CD4-positive, alpha-beta T cell (primary cell): ENCODE measurements at regions not wholly inside any gene's neighbourhood (a gene's known extent, or its start where the extent isn't known, plus 50 kb on each side); places are given as distances from the start of the nearest gene placed in this dataset.

Experiments
- ATAC-seq: fragments of 200-7000 bp; cut with Tn5 transposase; one replicate; pipeline ENCODE4 v1.10.0; 2022; ENCODE audit warnings: mild to moderate bottlenecking; ENCODE audit not compliant: poor library complexity
- CTCF ChIA-PET: fragments of 350-600 bp; sonication (Branson Sonifier 250); formaldehyde crosslinking; loops from one replicate; lab custom pipeline; 2021; ENCODE audit warnings: antibody characterized with exemption, inconsistent platforms; lab: Charles Lee
- POLR2A ChIA-PET: fragments of 350-600 bp; sonication (Branson Sonifier 250); formaldehyde crosslinking; loops from one replicate; lab custom pipeline; 2021; ENCODE audit warnings: antibody characterized with exemption, inconsistent platforms; lab: Charles Lee
- DNase-seq, 14 experiments: peaks; one replicate each; pipeline ENCODE4 v3.0.0-alpha.2; 2013 to 2020; ENCODE audit warnings: mixed read lengths in 2 of 14
- H3K27ac ChIP-seq, 2 donors: one replicate each; pipeline versions ENCODE4 v1.5.1 to v1.7.0; 2013; ENCODE audit warnings: low read length in 2 of 2, low read depth in 1 of 2, mild to moderate bottlenecking in 1 of 2
- H3K27me3 ChIP-seq, 2 experiments: 1 replicate in 1 of 2; 2 replicates in 1 of 2; pipeline versions ENCODE4 v1.6.1 to v1.7.0; 2013; ENCODE audit warnings: low read length in 2 of 2, control low read depth in 1 of 2, mild to moderate bottlenecking in 1 of 2, moderate library complexity in 1 of 2; ENCODE audit not compliant: insufficient read depth in 2 of 2, control insufficient read depth in 1 of 2
- H3K36me3 ChIP-seq: one replicate; pipeline ENCODE4 v1.6.1; 2013; ENCODE audit warnings: low read length, control low read depth; ENCODE audit not compliant: insufficient read depth
- H3K4me1 ChIP-seq: one replicate; pipeline ENCODE4 v1.6.1; 2013; ENCODE audit warnings: low read length, control low read depth; ENCODE audit not compliant: insufficient read depth
- H3K4me3 ChIP-seq: one replicate; pipeline ENCODE4 v1.5.1; 2013; ENCODE audit warnings: mild to moderate bottlenecking, low read length, moderate library complexity
- H3K9me3 ChIP-seq, 2 experiments: 1 replicate in 1 of 2; 2 replicates in 1 of 2; pipeline versions ENCODE4 v1.6.1 to v1.7.0; 2013; ENCODE audit warnings: low read length in 2 of 2, mild to moderate bottlenecking in 2 of 2, control low read depth in 1 of 2, moderate library complexity in 1 of 2; ENCODE audit not compliant: control insufficient read depth in 1 of 2, insufficient read depth in 1 of 2
- H3K27ac Mint-ChIP-seq: one replicate; pipeline ENCODE4 v1.8.0; 2020; ENCODE audit warnings: mixed read lengths
- H3K27me3 Mint-ChIP-seq: one replicate; pipeline ENCODE4 v1.8.0; 2021; ENCODE audit warnings: mixed read lengths
- H3K36me3 Mint-ChIP-seq: one replicate; pipeline ENCODE4 v1.8.0; 2021; ENCODE audit warnings: low read depth, mixed read lengths
- H3K4me1 Mint-ChIP-seq: one replicate; pipeline ENCODE4 v1.8.0; 2021; ENCODE audit warnings: low read depth, mixed read lengths
- H3K4me3 Mint-ChIP-seq: one replicate; pipeline ENCODE4 v1.8.0; 2020; ENCODE audit warnings: mild to moderate bottlenecking, mixed read lengths
- H3K9me3 Mint-ChIP-seq: one replicate; pipeline ENCODE4 v1.8.0; 2020; ENCODE audit warnings: mixed read lengths
- CTCF ChIP-seq: fragments of 200-600 bp; IDR thresholded peaks from one replicate; pipeline ENCODE4 v1.8.0; 2022; ENCODE audit warnings: antibody characterized with exemption, mild to moderate bottlenecking
- intact Hi-C, 2 experiments: fragments of 100-400 bp; cut with DNase I in 1 of 2; cut with micrococcal nuclease in 1 of 2; formaldehyde crosslinking; loops; one replicate each; pipeline versions ENCODE4 v1.15.1 to v1.9.0; 2023 to 2025; cut with DNase I, micrococcal nuclease

- H3K9me3 ChIP-seq: no peaks in the 10 kb centered on the region
- no peak overlapping the region for H3K4me3 ChIP-seq
- no peak for ATAC-seq
- Mint-ChIP-seq H3K4me3 (no peak overlapping the region), H3K4me1 (no peaks in the 10 kb centered on the region), H3K36me3 (no peaks in the 10 kb centered on the region), H3K27ac (no peak overlapping the region), H3K9me3 (no peaks in the 10 kb centered on the region), H3K27me3 (no peaks in the 10 kb centered on the region)
- no peak for TF ChIP-seq CTCF
- ChIA-PET POLR2A (no interaction called here), CTCF (no interaction called here)
- no peak for DNase-seq
- H3K36me3 ChIP-seq: no peaks in the 10 kb centered on the region
- no peaks in the 10 kb centered on the region for H3K27me3 ChIP-seq
- no peaks in the 10 kb centered on the region for H3K4me1 ChIP-seq
- H3K27ac ChIP-seq: no peak overlapping the region
- intact Hi-C loops: no loop called here
Measured at GRCh38 chr6:134593024-134593423, 275.1 kb upstream of the SGK1 start.

- no peak overlapping the region for H3K27ac ChIP-seq
- no peak for TF ChIP-seq CTCF
- Mint-ChIP-seq H3K36me3 (no peaks in the 10 kb centered on the region), H3K9me3 (no peaks in the 10 kb centered on the region), H3K4me3 (no peak overlapping the region), H3K27me3 (no peaks in the 10 kb centered on the region), H3K27ac (no peak overlapping the region), H3K4me1 (no peaks in the 10 kb centered on the region)
- ChIA-PET CTCF (interaction anchor here (0.6 kb wide), 1 partner anchor 233 kb away, joined by 3 read pairs; no protein-coding TSS in a partner anchor), POLR2A (no interaction called here)
- no peak overlapping the region for H3K4me3 ChIP-seq
- no peaks in the 10 kb centered on the region for H3K9me3 ChIP-seq
- no peaks in the 10 kb centered on the region for H3K4me1 ChIP-seq
- no peak for ATAC-seq
- no peaks in the 10 kb centered on the region for H3K36me3 ChIP-seq
- H3K27me3 ChIP-seq: no peaks in the 10 kb centered on the region
- intact Hi-C loops: no loop called here
- no peak for DNase-seq
Measured at GRCh38 chr6:134590449-134590848, 272.5 kb upstream of the SGK1 start.

GRCh38 chr6:134590004-134590403, 272.1 kb upstream of the SGK1 start:
- Histone ChIP-seq H3K36me3 (no peaks in the 10 kb centered on the region), H3K9me3 (no peaks in the 10 kb centered on the region), H3K27ac (no peak overlapping the region), H3K27me3 (no peaks in the 10 kb centered on the region), H3K4me3 (no peak overlapping the region), H3K4me1 (no peaks in the 10 kb centered on the region)
- ChIA-PET POLR2A (no interaction called here), CTCF (no interaction called here)
- no peak for ATAC-seq
- Mint-ChIP-seq H3K9me3 (no peaks in the 10 kb centered on the region), H3K27ac (no peak overlapping the region), H3K4me3 (no peak overlapping the region), H3K27me3 (no peaks in the 10 kb centered on the region), H3K36me3 (no peaks in the 10 kb centered on the region), H3K4me1 (no peaks in the 10 kb centered on the region)
- no peak for TF ChIP-seq CTCF
- intact Hi-C loops: no loop called here
- no peak for DNase-seq
